Mucosa of rectum (tissue), 2 donors: ENCODE measurements at regions not wholly inside any gene's neighbourhood (a gene's known extent, or its start where the extent isn't known, plus 50 kb on each side); places are given as distances from the start of the nearest gene placed in this dataset.

ENCODE experiments used
- H3K27ac ChIP-seq, 2 donors: one replicate each; pipeline ENCODE4 v1.7.0; 2013; ENCODE audit warnings: inconsistent platforms in 2 of 2, low read depth in 2 of 2, low read length in 2 of 2
- H3K27me3 ChIP-seq, 2 donors: one replicate each; pipeline ENCODE4 v1.7.0; 2013; ENCODE audit warnings: low read length in 2 of 2; ENCODE audit not compliant: control insufficient read depth in 2 of 2, insufficient read depth in 2 of 2
- H3K36me3 ChIP-seq, 2 donors: one replicate each; pipeline ENCODE4 v1.7.0; 2013; ENCODE audit warnings: low read length in 2 of 2; ENCODE audit not compliant: control insufficient read depth in 2 of 2, insufficient read depth in 2 of 2
- H3K4me1 ChIP-seq, 2 donors: one replicate each; pipeline ENCODE4 v1.7.0; 2013; ENCODE audit warnings: low read length in 2 of 2, mild to moderate bottlenecking in 1 of 2; ENCODE audit not compliant: control insufficient read depth in 2 of 2, insufficient read depth in 2 of 2
- H3K4me3 ChIP-seq, 2 donors: one replicate each; pipeline ENCODE4 v1.7.0; 2013; ENCODE audit warnings: low read length in 2 of 2
- H3K9ac ChIP-seq, 2 donors: one replicate each; pipeline ENCODE4 v1.7.0; 2013; ENCODE audit warnings: low read length in 2 of 2, low read depth in 1 of 2, mild to moderate bottlenecking in 1 of 2
- H3K9me3 ChIP-seq, 2 donors: one replicate each; pipeline ENCODE4 v1.7.0; 2013; ENCODE audit warnings: low read length in 2 of 2; ENCODE audit not compliant: control insufficient read depth in 2 of 2
- donor health status: healthy.
- donor health status: Normal muscosa, but diverticular disease.

GRCh38 chr5:158155811-158156505, 297.0 kb upstream of the CLINT1 start:
- no peaks in the 10 kb centered on the region for H3K27me3 ChIP-seq
- no peak overlapping the region for H3K27ac ChIP-seq
- H3K4me3 ChIP-seq = no peak overlapping the region
- no peaks in the 10 kb centered on the region for H3K9me3 ChIP-seq
- no peak overlapping the region for H3K9ac ChIP-seq
- H3K4me1 ChIP-seq = no peaks in the 10 kb centered on the region
- no peaks in the 10 kb centered on the region for H3K36me3 ChIP-seq

- Histone ChIP-seq H3K36me3 (no peaks in the 10 kb centered on the region), H3K27ac (no peak overlapping the region)
Observed at GRCh38 chr5:158155067-158155466, 296.1 kb upstream of the CLINT1 start.

DNA sequence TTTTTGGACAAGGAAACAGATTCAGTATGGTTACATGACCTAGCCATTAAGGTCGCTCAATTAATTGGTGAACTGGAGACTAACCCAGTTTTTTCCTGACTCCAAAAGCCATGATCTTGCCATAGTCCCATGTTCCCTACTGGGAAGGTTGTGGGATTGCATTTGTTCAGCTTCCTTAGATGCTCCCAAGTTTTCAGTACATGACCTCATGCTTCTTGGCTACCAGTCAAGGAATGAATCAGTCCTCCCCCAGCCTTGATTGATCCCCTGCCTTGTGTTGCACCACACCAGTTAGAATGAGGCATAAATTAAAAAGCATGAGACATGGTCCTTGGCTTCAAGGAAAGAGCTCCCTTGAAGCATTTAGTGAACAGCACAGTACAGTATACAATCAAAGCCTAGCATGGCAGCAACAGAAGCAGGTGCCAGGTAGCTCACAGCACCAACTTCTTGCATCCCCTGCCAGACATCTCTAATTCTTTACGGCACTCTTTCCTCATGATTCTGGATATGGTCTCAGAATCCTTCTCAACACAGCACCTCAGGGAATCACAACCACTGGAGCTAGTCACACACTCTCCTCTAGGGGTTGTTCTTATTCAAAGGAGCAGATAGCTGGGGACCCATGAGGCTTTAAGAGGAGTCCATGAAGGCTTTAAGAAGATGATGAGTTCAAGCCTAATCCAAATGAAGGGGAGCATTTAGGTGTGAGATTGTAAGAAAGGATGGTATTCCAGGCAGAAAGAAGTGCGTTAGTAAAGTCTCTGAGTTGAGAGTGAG, 295.5 kb upstream of the CLINT1 start:
- Histone ChIP-seq H3K36me3 (no peaks in the 10 kb centered on the region), H3K9me3 (no peaks in the 10 kb centered on the region), H3K27me3 (no peaks in the 10 kb centered on the region), H3K9ac (no peak overlapping the region), H3K27ac (no peak overlapping the region), H3K4me3 (no peak overlapping the region), H3K4me1 (no peaks in the 10 kb centered on the region)

More at GRCh38 chr5:158155067-158155466, 296.1 kb upstream of the CLINT1 start:
- Histone ChIP-seq H3K27me3 (no peaks in the 10 kb centered on the region), H3K4me1 (no peaks in the 10 kb centered on the region), H3K9me3 (no peaks in the 10 kb centered on the region), H3K9ac (no peak overlapping the region), H3K4me3 (no peak overlapping the region)

GRCh38 chr5:158153508-158153907, 294.6 kb upstream of the CLINT1 start:
- no peaks in the 10 kb centered on the region for H3K9me3 ChIP-seq
- H3K27me3 ChIP-seq = no peaks in the 10 kb centered on the region
- H3K36me3 ChIP-seq = no peaks in the 10 kb centered on the region
- no peak overlapping the region for H3K4me3 ChIP-seq
- no peak overlapping the region for H3K27ac ChIP-seq
- H3K4me1 ChIP-seq = no peaks in the 10 kb centered on the region
- H3K9ac ChIP-seq = no peak overlapping the region

- H3K9ac ChIP-seq = no peak overlapping the region
- H3K9me3 ChIP-seq = no peaks in the 10 kb centered on the region
- no peak overlapping the region for H3K4me3 ChIP-seq
- no peaks in the 10 kb centered on the region for H3K27me3 ChIP-seq
- H3K4me1 ChIP-seq = no peaks in the 10 kb centered on the region
- no peak overlapping the region for H3K27ac ChIP-seq
- no peaks in the 10 kb centered on the region for H3K36me3 ChIP-seq
Observed at GRCh38 chr5:158152136-158152535, 293.2 kb upstream of the CLINT1 start.

- no peak overlapping the region for H3K27ac ChIP-seq
- H3K4me1 ChIP-seq = no peaks in the 10 kb centered on the region
- H3K4me3 ChIP-seq = no peak overlapping the region
- no peaks in the 10 kb centered on the region for H3K27me3 ChIP-seq
- no peak overlapping the region for H3K9ac ChIP-seq
- H3K9me3 ChIP-seq = no peaks in the 10 kb centered on the region
- no peaks in the 10 kb centered on the region for H3K36me3 ChIP-seq
Observed at GRCh38 chr5:158147227-158147626, 288.3 kb upstream of the CLINT1 start.

- no peaks in the 10 kb centered on the region for H3K4me1 ChIP-seq
- no peak overlapping the region for H3K4me3 ChIP-seq
- no peak overlapping the region for H3K27ac ChIP-seq
- no peak overlapping the region for H3K9ac ChIP-seq
- H3K9me3 ChIP-seq = no peaks in the 10 kb centered on the region
- H3K27me3 ChIP-seq = no peaks in the 10 kb centered on the region
- H3K36me3 ChIP-seq = no peaks in the 10 kb centered on the region
Observed at GRCh38 chr5:158145827-158146226, 286.9 kb upstream of the CLINT1 start.

GRCh38 chr5:158143081-158143480, 284.1 kb upstream of the CLINT1 start:
- Histone ChIP-seq H3K27ac (no peak overlapping the region), H3K36me3 (no peaks in the 10 kb centered on the region), H3K9ac (no peak overlapping the region), H3K27me3 (no peaks in the 10 kb centered on the region), H3K4me3 (no peak overlapping the region), H3K4me1 (no peaks in the 10 kb centered on the region), H3K9me3 (no peaks in the 10 kb centered on the region)

- H3K4me1 ChIP-seq = no peaks in the 10 kb centered on the region
- H3K36me3 ChIP-seq = no peaks in the 10 kb centered on the region
- H3K4me3 ChIP-seq = no peak overlapping the region
- H3K27me3 ChIP-seq = no peaks in the 10 kb centered on the region
- no peak overlapping the region for H3K27ac ChIP-seq
- H3K9me3 ChIP-seq = no peaks in the 10 kb centered on the region
- no peak overlapping the region for H3K9ac ChIP-seq
Observed at GRCh38 chr5:158142156-158142555, 283.2 kb upstream of the CLINT1 start.

DNA sequence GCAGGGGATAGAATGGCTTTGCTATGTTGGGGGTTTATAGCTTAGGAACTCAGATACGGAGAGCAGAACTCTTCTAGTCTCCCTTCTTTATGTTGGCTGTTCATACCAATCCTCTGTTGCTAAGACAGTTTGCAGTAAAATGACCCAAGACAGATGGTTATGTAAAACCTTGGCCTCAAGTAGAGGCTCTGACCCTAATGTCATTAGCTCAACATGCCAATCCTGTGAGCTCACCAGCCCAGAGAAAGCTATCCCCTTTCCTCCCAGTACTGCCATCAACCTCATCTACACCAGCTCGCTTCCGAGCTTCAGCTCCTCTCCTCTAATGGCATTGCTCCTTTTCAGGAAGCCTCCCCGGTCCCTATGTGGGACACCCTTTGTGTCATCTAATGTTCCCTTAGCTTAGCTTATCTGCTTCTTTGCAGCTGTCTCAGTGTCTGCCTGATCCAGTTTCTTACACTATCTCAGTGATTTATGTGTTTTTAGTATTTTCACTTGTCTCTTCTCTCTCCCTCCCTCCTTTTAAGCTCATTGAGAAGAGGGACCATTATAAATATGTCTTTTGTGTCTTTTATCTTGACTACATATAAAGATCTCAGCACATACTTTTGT, 281.3 kb upstream of the CLINT1 start:
- Histone ChIP-seq H3K4me3 (no peak overlapping the region), H3K27ac (no peak overlapping the region)

More for the DNA sequence above, 281.3 kb upstream of the CLINT1 start:
- H3K27me3 ChIP-seq = no peaks in the 10 kb centered on the region
- no peak overlapping the region for H3K9ac ChIP-seq
- H3K9me3 ChIP-seq = no peaks in the 10 kb centered on the region
- H3K4me1 ChIP-seq = no peaks in the 10 kb centered on the region
- H3K36me3 ChIP-seq = no peaks in the 10 kb centered on the region
